GM12878 (cell line): ENCODE measurements at regions not wholly inside any gene's neighbourhood (a gene's known extent, or its start where the extent isn't known, plus 50 kb on each side); places are given as distances from the start of the nearest gene placed in this dataset.

Experiments
- ATAC-seq: fragments of 200-7000 bp; cut with Tn5 transposase; 3 replicates; pipeline ENCODE4 v1.9.1; 2020; ENCODE audit warnings: mild to moderate bottlenecking, moderate library complexity
- BruUV-seq: library from RNA; stranded (reverse); fragments of 400-500 nt; replicated peaks from 2 replicates; lab custom pipeline; 2021; lab: Mats Ljungman, UMichigan
- CTCF ChIA-PET: fragments of 300-600 bp; sonication (Branson Sonifier 250); formaldehyde crosslinking; extraction: SDS; loops from one replicate; lab custom pipeline; 2021; ENCODE audit warnings: inconsistent platforms; lab: Yijun Ruan, JAX
- POLR2A ChIA-PET: fragments of 350-600 bp; formaldehyde crosslinking; extraction: SDS; loops from one replicate; lab custom pipeline; 2021; ENCODE audit warnings: inconsistent platforms; lab: Charles Lee
- RAD21 ChIA-PET: fragments of 300-600 bp; sonication (Branson Sonifier 250); formaldehyde crosslinking; loops from one replicate; lab custom pipeline; 2023; ENCODE audit warnings: antibody characterized with exemption; ENCODE audit not compliant: unreplicated experiment; lab: Charles Lee
- SMC1A ChIA-PET: fragments of 300-600 bp; sonication (Branson Sonifier 250); formaldehyde crosslinking; loops from one replicate; lab custom pipeline; 2023; ENCODE audit not compliant: unreplicated experiment, uncharacterized antibody; lab: Charles Lee
- DNase-seq: peaks from one replicate; pipeline ENCODE4 v3.0.0-alpha.2; 2011; ENCODE audit warnings: low read depth, low spot score
- FAIRE-seq: peaks from 3 replicates; lab custom pipeline; 2011; peaks lifted over from hg19 to GRCh38; lab: Jason Lieb, UNC
- H2AFZ ChIP-seq: 2 replicates; pipeline ENCODE4 v1.6.0; 2011; ENCODE audit warnings: low read depth, low read length, control low read depth; ENCODE audit not compliant: control insufficient read depth
- H3K27ac ChIP-seq: 2 replicates; pipeline ENCODE4 v1.5.1; 2011; ENCODE audit warnings: control low read depth; ENCODE audit not compliant: control insufficient read depth, insufficient read depth
- H3K27me3 ChIP-seq, 2 experiments: replicated peaks in 1 of 2; 2 replicates each; pipeline versions ENCODE4 v1.6.0 to v1.6.1; 2011; ENCODE audit warnings: low read length in 1 of 2; ENCODE audit not compliant: control insufficient read depth in 2 of 2, insufficient read depth in 2 of 2
- H3K36me3 ChIP-seq, 2 experiments: 2 replicates each; pipeline ENCODE4 v1.5.1; 2011; ENCODE audit warnings: low read length in 1 of 2; ENCODE audit not compliant: control insufficient read depth in 2 of 2, insufficient read depth in 2 of 2
- H3K4me1 ChIP-seq: 2 replicates; pipeline ENCODE4 v1.6.1; 2011; ENCODE audit warnings: mild to moderate bottlenecking, low read length, moderate library complexity, mixed read lengths; ENCODE audit not compliant: control insufficient read depth, insufficient read depth
- H3K4me2 ChIP-seq: 2 replicates; pipeline ENCODE4 v1.6.0; 2011; ENCODE audit warnings: control low read depth; ENCODE audit not compliant: control insufficient read depth, insufficient read depth
- H3K4me3 ChIP-seq: fragments of 200-600 bp; sonication (generic); 2 replicates; pipeline ENCODE4 v1.5.1; 2016
- H3K79me2 ChIP-seq: 2 replicates; pipeline ENCODE4 v1.6.0; 2011; ENCODE audit warnings: low read length; ENCODE audit not compliant: control insufficient read depth, insufficient read depth
- H3K9ac ChIP-seq: 2 replicates; pipeline ENCODE4 v1.8.0; 2011; ENCODE audit warnings: low read length, control low read depth, mixed read lengths; ENCODE audit not compliant: control insufficient read depth, insufficient read depth
- H3K9me3 ChIP-seq: replicated peaks from 3 replicates; pipeline ENCODE4 v1.5.1; 2011; ENCODE audit warnings: mild to moderate bottlenecking, low read length; ENCODE audit not compliant: control insufficient read depth, insufficient read depth
- H4K20me1 ChIP-seq: 2 replicates; pipeline ENCODE4 v1.6.0; 2011; ENCODE audit not compliant: control insufficient read depth, insufficient read depth
- KLF5 ChIP-seq: fragments of 450-650 bp; IDR thresholded peaks from 2 replicates; pipeline ENCODE4 v1.6.1; 2014; ENCODE audit warnings: mild to moderate bottlenecking; ENCODE audit not compliant: partially characterized antibody
- POLR2AphosphoS5 ChIP-seq: IDR thresholded peaks from 2 replicates; pipeline ENCODE4 v1.6.1; 2011; ENCODE audit warnings: mild to moderate bottlenecking, low read length, inconsistent platforms
- REST ChIP-seq: IDR thresholded peaks from 2 replicates; pipeline ENCODE4 v1.6.1; 2012; ENCODE audit warnings: mild to moderate bottlenecking, low read depth, low read length
- RUNX3 ChIP-seq: IDR thresholded peaks from 2 replicates; pipeline ENCODE4 v1.6.1; 2012; ENCODE audit warnings: low read length, inconsistent platforms
- SPI1 ChIP-seq: IDR thresholded peaks from 2 replicates; pipeline ENCODE4 v1.6.1; 2011; ENCODE audit warnings: low read depth, mild to moderate bottlenecking, low read length, moderate library complexity, borderline replicate concordance; ENCODE audit not compliant: insufficient read depth
- SRF ChIP-seq, 2 experiments: IDR thresholded peaks; 2 replicates each; pipeline ENCODE4 v1.6.1; 2011; ENCODE audit warnings: low read depth in 2 of 2, low read length in 2 of 2, mild to moderate bottlenecking in 1 of 2, moderate library complexity in 1 of 2
- TAF1 ChIP-seq: IDR thresholded peaks from 2 replicates; pipeline ENCODE4 v1.6.1; 2011; ENCODE audit warnings: mild to moderate bottlenecking, low read depth, low read length, borderline replicate concordance
- TCF3 ChIP-seq: IDR thresholded peaks from 2 replicates; pipeline ENCODE4 v1.6.1; 2012; ENCODE audit warnings: low read depth, mild to moderate bottlenecking, low read length, borderline replicate concordance; ENCODE audit not compliant: insufficient read depth
- ZNF687 ChIP-seq: fragments of 450-650 bp; IDR thresholded peaks from 2 replicates; pipeline ENCODE4 v1.6.1; 2017; ENCODE audit warnings: mild to moderate bottlenecking, moderate library complexity
- WGBS: methylation state at CpG from one replicate; pipeline ENCODE4 v1.1.6; 2016; ENCODE audit warnings: low lambda C conversion rate; ENCODE audit not compliant: insufficient replicate concordance, insufficient coverage; ENCODE audit errors: missing lambda C conversion rate; 5-methylcytosine and 5-hydroxymethylcytosine counted together
- in situ Hi-C: fragments of 300-500 bp; cut with MboI; formaldehyde crosslinking; loops from 9 replicates; pipeline ENCODE4 v1.14.3; 2018; ENCODE audit warnings: mixed read lengths
- intact Hi-C: fragments of 100-400 bp; cut with micrococcal nuclease; formaldehyde crosslinking; loops from one replicate; pipeline ENCODE4 v1.14.2; 2022; ENCODE audit not compliant: unreplicated experiment

- in situ Hi-C loops, result no loop called here
- ATAC-seq, result no peak
- Histone ChIP-seq H3K9ac (no peak overlapping the region), H3K4me3 (no peak overlapping the region), H3K4me1 (no peaks in the 10 kb centered on the region), H3K27me3 (no peaks in the 10 kb centered on the region), H3K79me2 (no peaks in the 10 kb centered on the region), H4K20me1 (no peaks in the 10 kb centered on the region), H3K4me2 (no peak overlapping the region), H3K9me3 (no peaks in the 10 kb centered on the region; the same call in 2 of the 3 replicates), H3K36me3 (no peaks in the 10 kb centered on the region), H2AFZ (no peak overlapping the region), H3K27ac (no peak overlapping the region)
- ChIA-PET SMC1A (no interaction called here), CTCF (no interaction called here), RAD21 (no interaction called here), POLR2A (no interaction called here)
- TF ChIP-seq RUNX3, result no peak
- TF ChIP-seq ZNF687, result no peak
- no peak for FAIRE-seq
- 57% methylated on average over 1 of the region's 1 CpG for WGBS
- intact Hi-C loops, result no loop called here
- BruUV-seq, result no TSS peak
- DNase-seq, result no peak
Measured at GRCh38 chrX:65903750-65904149, 136.1 kb downstream of the VSIG4 start.

- no peak for DNase-seq
- no TSS peak for BruUV-seq
- H3K27ac ChIP-seq, result no peak overlapping the region
- RAD21 ChIA-PET, result no interaction called here
- H3K4me3 ChIP-seq, result no peak overlapping the region
- no peaks in the 10 kb centered on the region for H3K79me2 ChIP-seq
- intact Hi-C loops (no loop called here), in situ Hi-C loops (no loop called here)
- no peaks in the 10 kb centered on the region for H3K4me1 ChIP-seq
- no peak for FAIRE-seq
- POLR2A ChIA-PET, result no interaction called here
- H3K36me3 ChIP-seq, result no peaks in the 10 kb centered on the region
- 43% methylated on average over 3 of the region's 3 CpGs for WGBS
- no peak overlapping the region for H2AFZ ChIP-seq
- no peaks in the 10 kb centered on the region for H3K27me3 ChIP-seq
- H3K9me3 ChIP-seq, result no peaks in the 10 kb centered on the region; the same call in 2 of the 3 replicates
- H3K4me2 ChIP-seq, result no peak overlapping the region
- no peaks in the 10 kb centered on the region for H4K20me1 ChIP-seq
- ATAC-seq, result no peak
- CTCF ChIA-PET, result no interaction called here
- no peak overlapping the region for H3K9ac ChIP-seq
- SMC1A ChIA-PET, result no interaction called here
- TF ChIP-seq TCF3, result no peak
- no peak for TF ChIP-seq TAF1
- no peak for TF ChIP-seq SPI1
- TF ChIP-seq REST, result no peak
- TF ChIP-seq SRF (IDR thresholded peaks at IDR 0.05; ENCODE audit: low read depth in 2 of 2, low read length in 2 of 2), result no peak
- no peak for TF ChIP-seq POLR2AphosphoS5
- TF ChIP-seq KLF5, result no peak
Measured at GRCh38 chrX:65902011-65902410, 137.9 kb downstream of the VSIG4 start.
